ENCODE measurements at regions not wholly inside any gene's neighbourhood (a gene's known extent, or its start where the extent isn't known, plus 50 kb on each side); places are given as distances from the start of the nearest gene placed in this dataset.

GRCh38 chr10:9068003-9068402 lies 1013.5 kb downstream of the GATA3 start:
- Histone ChIP-seq H2BK15ac (replicated peaks; ENCODE audit: low read depth) (no peak overlapping the region), H3K56ac (ENCODE audit: low read length) (no peak overlapping the region), H2BK5ac (ENCODE audit: low read length) (no peak overlapping the region), H3K4me3 (ENCODE audit: low read length) (no peak overlapping the region), H4K8ac (ENCODE audit: low read depth, low read length) (no peak overlapping the region), H3K27ac (ENCODE audit: low read depth, low read length) (no peak overlapping the region), H3K9ac (ENCODE audit: low read length) (no peak overlapping the region), H3K23ac (ENCODE audit: low read length) (no peak overlapping the region), H3K4me1 (ENCODE audit: control insufficient read depth, low read depth, low read length) (no peaks in the 10 kb centered on the region), H2BK120ac (ENCODE audit: low read depth, low read length) (no peak overlapping the region), H3K27me3 (ENCODE audit: insufficient read depth, low read length, poor library complexity) (no peaks in the 10 kb centered on the region), H3K79me1 (ENCODE audit: low read length) (no peaks in the 10 kb centered on the region), H4K5ac (ENCODE audit: low read length) (no peak overlapping the region), H2AK5ac (ENCODE audit: low read length) (no peak overlapping the region), H3K79me2 (ENCODE audit: control insufficient read depth, insufficient read depth, low read length) (no peaks in the 10 kb centered on the region), H3K36me3 (ENCODE audit: control insufficient read depth, insufficient read depth, low read length) (no peaks in the 10 kb centered on the region), H3K4me2 (ENCODE audit: low read length) (no peak overlapping the region), H3K4ac (ENCODE audit: low read depth, low read length) (no peak overlapping the region), H3K18ac (ENCODE audit: low read length) (no peak overlapping the region)
- no peak for DNase-seq

- Histone ChIP-seq H3K79me1 (ENCODE audit: low read length) (no peaks in the 10 kb centered on the region), H3K4me3 (ENCODE audit: low read length) (no peak overlapping the region), H2BK15ac (replicated peaks; ENCODE audit: low read depth) (no peak overlapping the region), H3K4me2 (ENCODE audit: low read length) (no peak overlapping the region), H3K79me2 (ENCODE audit: control insufficient read depth, insufficient read depth, low read length) (no peaks in the 10 kb centered on the region), H4K5ac (ENCODE audit: low read length) (no peak overlapping the region), H3K4me1 (ENCODE audit: control insufficient read depth, low read depth, low read length) (no peaks in the 10 kb centered on the region), H3K9ac (ENCODE audit: low read length) (no peak overlapping the region), H2AK5ac (ENCODE audit: low read length) (no peak overlapping the region), H3K56ac (ENCODE audit: low read length) (no peak overlapping the region), H4K8ac (ENCODE audit: low read depth, low read length) (no peak overlapping the region), H3K18ac (ENCODE audit: low read length) (no peak overlapping the region), H3K27me3 (ENCODE audit: insufficient read depth, low read length, poor library complexity) (no peaks in the 10 kb centered on the region), H3K4ac (ENCODE audit: low read depth, low read length) (no peak overlapping the region), H3K23ac (ENCODE audit: low read length) (no peak overlapping the region), H2BK120ac (ENCODE audit: low read depth, low read length) (no peak overlapping the region), H2BK5ac (ENCODE audit: low read length) (no peak overlapping the region), H3K36me3 (ENCODE audit: control insufficient read depth, insufficient read depth, low read length) (no peaks in the 10 kb centered on the region), H3K27ac (ENCODE audit: low read depth, low read length) (no peak overlapping the region)
- no peak for DNase-seq
- WGBS (ENCODE audit: extremely low coverage, insufficient coverage, low lambda C conversion rate): no CpG with 5 or more reads among the region's 4 CpGs
These were observed 1014.6 kb downstream of the GATA3 start for GRCh38 chr10:9069136-9069535.

- Histone ChIP-seq H3K4me2 (ENCODE audit: low read length) (no peak overlapping the region), H4K8ac (ENCODE audit: low read depth, low read length) (no peak overlapping the region), H3K23ac (ENCODE audit: low read length) (no peak overlapping the region), H2BK15ac (replicated peaks; ENCODE audit: low read depth) (no peak overlapping the region), H3K18ac (ENCODE audit: low read length) (no peak overlapping the region), H3K27ac (ENCODE audit: low read depth, low read length) (no peak overlapping the region), H3K4ac (ENCODE audit: low read depth, low read length) (no peak overlapping the region), H3K27me3 (ENCODE audit: insufficient read depth, low read length, poor library complexity) (no peaks in the 10 kb centered on the region), H3K79me1 (ENCODE audit: low read length) (no peaks in the 10 kb centered on the region), H3K36me3 (ENCODE audit: control insufficient read depth, insufficient read depth, low read length) (no peaks in the 10 kb centered on the region), H3K56ac (ENCODE audit: low read length) (no peak overlapping the region), H3K9ac (ENCODE audit: low read length) (no peak overlapping the region), H3K79me2 (ENCODE audit: control insufficient read depth, insufficient read depth, low read length) (no peaks in the 10 kb centered on the region), H3K4me1 (ENCODE audit: control insufficient read depth, low read depth, low read length) (no peaks in the 10 kb centered on the region), H3K4me3 (ENCODE audit: low read length) (no peak overlapping the region), H4K5ac (ENCODE audit: low read length) (no peak overlapping the region), H2AK5ac (ENCODE audit: low read length) (no peak overlapping the region), H2BK120ac (ENCODE audit: low read depth, low read length) (no peak overlapping the region), H2BK5ac (ENCODE audit: low read length) (no peak overlapping the region)
- no CpG with 5 or more reads among the region's 1 CpG for WGBS (ENCODE audit: extremely low coverage, insufficient coverage, low lambda C conversion rate)
- DNase-seq: no peak
These were observed 1020.9 kb downstream of the GATA3 start for GRCh38 chr10:9075420-9075819.

DNA sequence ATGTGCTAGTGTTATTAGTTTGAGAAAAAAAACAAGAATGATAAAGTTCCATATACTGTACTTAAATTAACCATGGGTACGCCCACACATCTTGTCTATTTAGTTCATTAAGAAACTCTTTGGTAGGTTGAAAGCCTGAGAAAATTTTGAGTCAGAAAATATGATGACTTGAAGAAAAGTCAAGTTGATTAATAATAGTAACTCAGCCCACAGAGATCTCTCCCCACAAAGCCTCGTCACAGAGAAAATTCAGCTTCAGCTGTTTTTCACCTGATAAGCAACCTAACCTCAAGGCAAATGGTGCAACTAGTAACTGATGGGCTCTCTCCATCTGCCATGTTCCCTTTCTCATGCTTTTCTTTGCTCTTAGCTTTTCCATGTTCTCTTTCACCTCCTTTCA lies 1021.6 kb downstream of the GATA3 start:
- Histone ChIP-seq H3K79me2 (ENCODE audit: control insufficient read depth, insufficient read depth, low read length) (no peaks in the 10 kb centered on the region), H4K5ac (ENCODE audit: low read length) (no peak overlapping the region), H3K4me2 (ENCODE audit: low read length) (no peak overlapping the region), H3K18ac (ENCODE audit: low read length) (no peak overlapping the region), H3K56ac (ENCODE audit: low read length) (no peak overlapping the region), H3K79me1 (ENCODE audit: low read length) (no peaks in the 10 kb centered on the region), H3K23ac (ENCODE audit: low read length) (no peak overlapping the region), H2AK5ac (ENCODE audit: low read length) (no peak overlapping the region), H2BK5ac (ENCODE audit: low read length) (no peak overlapping the region), H2BK120ac (ENCODE audit: low read depth, low read length) (no peak overlapping the region), H3K4me3 (ENCODE audit: low read length) (no peak overlapping the region), H2BK15ac (replicated peaks; ENCODE audit: low read depth) (no peak overlapping the region), H3K36me3 (ENCODE audit: control insufficient read depth, insufficient read depth, low read length) (no peaks in the 10 kb centered on the region), H3K9ac (ENCODE audit: low read length) (no peak overlapping the region), H3K4ac (ENCODE audit: low read depth, low read length) (no peak overlapping the region), H3K4me1 (ENCODE audit: control insufficient read depth, low read depth, low read length) (no peaks in the 10 kb centered on the region), H3K27me3 (ENCODE audit: insufficient read depth, low read length, poor library complexity) (no peaks in the 10 kb centered on the region), H3K27ac (ENCODE audit: low read depth, low read length) (no peak overlapping the region), H4K8ac (ENCODE audit: low read depth, low read length) (no peak overlapping the region)
- no peak for DNase-seq
- no CpG with 5 or more reads among the region's 2 CpGs for WGBS (ENCODE audit: extremely low coverage, insufficient coverage, low lambda C conversion rate)

GRCh38 chr10:9081253-9081652 lies 1026.8 kb downstream of the GATA3 start:
- Histone ChIP-seq H2BK15ac (replicated peaks; ENCODE audit: low read depth) (no peak overlapping the region), H3K79me1 (ENCODE audit: low read length) (no peaks in the 10 kb centered on the region), H2AK5ac (ENCODE audit: low read length) (no peak overlapping the region), H2BK5ac (ENCODE audit: low read length) (no peak overlapping the region), H3K79me2 (ENCODE audit: control insufficient read depth, insufficient read depth, low read length) (no peaks in the 10 kb centered on the region), H3K9ac (ENCODE audit: low read length) (no peak overlapping the region), H3K27ac (ENCODE audit: low read depth, low read length) (no peak overlapping the region), H3K23ac (ENCODE audit: low read length) (no peak overlapping the region), H3K27me3 (ENCODE audit: insufficient read depth, low read length, poor library complexity) (no peaks in the 10 kb centered on the region), H3K4me3 (ENCODE audit: low read length) (no peak overlapping the region), H3K4me2 (ENCODE audit: low read length) (no peak overlapping the region), H3K18ac (ENCODE audit: low read length) (no peak overlapping the region), H3K36me3 (ENCODE audit: control insufficient read depth, insufficient read depth, low read length) (no peaks in the 10 kb centered on the region), H2BK120ac (ENCODE audit: low read depth, low read length) (no peak overlapping the region), H3K4ac (ENCODE audit: low read depth, low read length) (no peak overlapping the region), H4K8ac (ENCODE audit: low read depth, low read length) (no peak overlapping the region), H4K5ac (ENCODE audit: low read length) (no peak overlapping the region), H3K56ac (ENCODE audit: low read length) (no peak overlapping the region), H3K4me1 (ENCODE audit: control insufficient read depth, low read depth, low read length) (no peaks in the 10 kb centered on the region)
- DNase-seq: peak; percentile 82
- no CpG with 5 or more reads among the region's 2 CpGs for WGBS (ENCODE audit: extremely low coverage, insufficient coverage, low lambda C conversion rate)

GRCh38 chr10:9081961-9082360 lies 1027.5 kb downstream of the GATA3 start:
- H3K4me2 ChIP-seq (ENCODE audit: low read length): no peak overlapping the region
- H3K79me2 ChIP-seq (ENCODE audit: control insufficient read depth, insufficient read depth, low read length): no peaks in the 10 kb centered on the region
- no peak overlapping the region for H3K18ac ChIP-seq (ENCODE audit: low read length)
- H3K36me3 ChIP-seq (ENCODE audit: control insufficient read depth, insufficient read depth, low read length): no peaks in the 10 kb centered on the region
- no peaks in the 10 kb centered on the region for H3K4me1 ChIP-seq (ENCODE audit: control insufficient read depth, low read depth, low read length)
- whole genome bisulfite sequencing (ENCODE audit: extremely low coverage, insufficient coverage, low lambda C conversion rate): no CpG with 5 or more reads among the region's 2 CpGs
- H2AK5ac ChIP-seq (ENCODE audit: low read length): no peak overlapping the region
- DNase-seq: no peak
- H4K5ac ChIP-seq (ENCODE audit: low read length): no peak overlapping the region
- H3K9ac ChIP-seq (ENCODE audit: low read length): no peak overlapping the region
- no peak overlapping the region for H3K27ac ChIP-seq (ENCODE audit: low read depth, low read length)
- no peak overlapping the region for H2BK120ac ChIP-seq (ENCODE audit: low read depth, low read length)
- H2BK5ac ChIP-seq (ENCODE audit: low read length): no peak overlapping the region
- no peak overlapping the region for H3K4me3 ChIP-seq (ENCODE audit: low read length)
- H4K8ac ChIP-seq (ENCODE audit: low read depth, low read length): no peak overlapping the region
- H3K4ac ChIP-seq (ENCODE audit: low read depth, low read length): no peak overlapping the region
- H3K79me1 ChIP-seq (ENCODE audit: low read length): no peaks in the 10 kb centered on the region
- no peak overlapping the region for H3K23ac ChIP-seq (ENCODE audit: low read length)
- no peak overlapping the region for H2BK15ac ChIP-seq (replicated peaks; ENCODE audit: low read depth)
- no peak overlapping the region for H3K56ac ChIP-seq (ENCODE audit: low read length)
- no peaks in the 10 kb centered on the region for H3K27me3 ChIP-seq (ENCODE audit: insufficient read depth, low read length, poor library complexity)

All from mesendoderm (in vitro differentiated cells).